AG04450 (cell line): ENCODE measurements at regions not wholly inside any gene's neighbourhood (a gene's known extent, or its start where the extent isn't known, plus 50 kb on each side); places are given as distances from the start of the nearest gene placed in this dataset.

ENCODE experiments used
- CTCF ChIA-PET: fragments of 300-600, 350-600 bp; formaldehyde crosslinking; extraction: SDS; loops from one replicate; lab custom pipeline; 2022; ENCODE audit warnings: antibody characterized with exemption, inconsistent platforms; lab: Charles Lee
- POLR2A ChIA-PET: fragments of 350-600 bp; formaldehyde crosslinking; extraction: SDS; loops from one replicate; lab custom pipeline; 2021; ENCODE audit warnings: antibody characterized with exemption, inconsistent platforms; lab: Yijun Ruan, JAX
- DNase-seq: peaks from one replicate; pipeline ENCODE4 v3.0.0-alpha.2; 2011; ENCODE audit warnings: low read depth, low spot score
- H3K27ac ChIP-seq: one replicate; pipeline ENCODE4 v1.5.1; 2012; ENCODE audit warnings: low read depth, low read length, control low read depth
- H3K27me3 ChIP-seq: one replicate; pipeline ENCODE4 v1.6.0; 2012; ENCODE audit warnings: low read length; ENCODE audit not compliant: control insufficient read depth, insufficient read depth
- H3K4me3 ChIP-seq: 2 replicates; pipeline ENCODE4 v1.5.1; 2011; ENCODE audit warnings: mild to moderate bottlenecking, low read depth, low read length, control low read depth
- H3K9me3 ChIP-seq: 2 replicates; pipeline ENCODE4 v1.5.1; 2012; ENCODE audit warnings: low read length; ENCODE audit not compliant: control insufficient read depth, insufficient read depth
- CTCF ChIP-seq: IDR thresholded peaks from 2 replicates; pipeline ENCODE4 v1.5.1; 2011; ENCODE audit warnings: low read depth, low read length, control low read depth, inconsistent platforms

GRCh38 chr1:29804181-29804899, 568.0 kb downstream of the PTPRU start:
- H3K9me3 ChIP-seq: no peaks in the 10 kb centered on the region
- no peak for DNase-seq
- ChIA-PET CTCF (interaction anchor here (0.6 kb wide), 1 partner anchor 16 kb away, joined by 3 read pairs; no protein-coding TSS in a partner anchor), POLR2A (no interaction called here)
- H3K4me3 ChIP-seq: no peak overlapping the region
- no peak overlapping the region for H3K27ac ChIP-seq
- peaks cover 18% of the 10 kb centered on the region for H3K27me3 ChIP-seq
- no peak for TF ChIP-seq CTCF

- CTCF ChIA-PET: interaction anchor here (1.0 kb wide), 1 partner anchor 11 kb away, joined by 3 read pairs; no protein-coding TSS in a partner anchor
- POLR2A ChIA-PET: no interaction called here
- DNase-seq: no peak
- Histone ChIP-seq H3K9me3 (no peaks in the 10 kb centered on the region), H3K27me3 (peaks cover 13% of the 10 kb centered on the region), H3K4me3 (no peak overlapping the region), H3K27ac (no peak overlapping the region)
- TF ChIP-seq CTCF: no peak
These were observed 567.2 kb downstream of the PTPRU start for GRCh38 chr1:29803486-29803885.

- POLR2A ChIA-PET: no interaction called here
- CTCF ChIA-PET: interaction anchor here (1.0 kb wide), 1 partner anchor 9 kb away, joined by 3 read pairs; no protein-coding TSS in a partner anchor
- TF ChIP-seq CTCF: no peak
- H3K4me3 ChIP-seq: no peak overlapping the region
- no peaks in the 10 kb centered on the region for H3K9me3 ChIP-seq
- no peak overlapping the region for H3K27ac ChIP-seq
- DNase-seq: no peak
- H3K27me3 ChIP-seq: peaks cover 13% of the 10 kb centered on the region
These were observed 566.1 kb downstream of the PTPRU start for GRCh38 chr1:29802181-29803068.

- ChIA-PET POLR2A (no interaction called here), CTCF (no interaction called here)
- H3K9me3 ChIP-seq: no peaks in the 10 kb centered on the region
- H3K27ac ChIP-seq: no peak overlapping the region
- peaks cover 13% of the 10 kb centered on the region for H3K27me3 ChIP-seq
- H3K4me3 ChIP-seq: no peak overlapping the region
- no peak for DNase-seq
- TF ChIP-seq CTCF: no peak
These were observed 565.2 kb downstream of the PTPRU start for GRCh38 chr1:29801561-29801973.

- Histone ChIP-seq H3K9me3 (no peaks in the 10 kb centered on the region), H3K27me3 (peaks cover 13% of the 10 kb centered on the region), H3K27ac (no peak overlapping the region), H3K4me3 (no peak overlapping the region)
- POLR2A ChIA-PET: no interaction called here
- CTCF ChIA-PET: no interaction called here
- DNase-seq: no peak
- TF ChIP-seq CTCF: no peak
These were observed 564.7 kb downstream of the PTPRU start for GRCh38 chr1:29801003-29801402.
